Activated CD4-positive, alpha-beta T cell treated with anti-CD3 and anti-CD28 coated beads, Interleukin-10, Interleukin-2, amounts not matched to agents 100 ng/mL and 50 ng/mL, durations not matched to agents 16 hours and 8 hours (primary cell): ENCODE measurements at regions not wholly inside any gene's neighbourhood (a gene's known extent, or its start where the extent isn't known, plus 50 kb on each side); places are given as distances from the start of the nearest gene placed in this dataset.
"Not testable (repeated sequence)": the region's sequence is repeated elsewhere in the genome, so short reads cannot be mapped to it uniquely, and the experiment has no call there.

Experiments used
- DNase-seq: peaks from one replicate; pipeline ENCODE4 v3.0.0-alpha.2; 2020

- peak; percentile 40 for DNase-seq
Observed at GRCh38 chr5:99037668-99038067, 108.9 kb upstream of the CHD1 start.

- no peak for DNase-seq
Observed at GRCh38 chr5:99035942-99036341, 107.1 kb upstream of the CHD1 start.

- DNase-seq, result no peak
Observed at GRCh38 chr5:99034336-99034735, 105.5 kb upstream of the CHD1 start.

- DNase-seq, result peak; percentile 51
Observed at GRCh38 chr5:99033014-99033900, 104.5 kb upstream of the CHD1 start.

GRCh38 chr5:99032234-99033013 lies 103.6 kb upstream of the CHD1 start:
- DNase-seq, result peak; percentile 59

- DNase-seq, result no peak
Observed at GRCh38 chr5:99030906-99031440, 102.2 kb upstream of the CHD1 start.

GRCh38 chr5:99029172-99029571 lies 100.4 kb upstream of the CHD1 start:
- no peak for DNase-seq

- not testable (repeated sequence) for DNase-seq
Observed at GRCh38 chr5:99028170-99028569, 99.4 kb upstream of the CHD1 start.

- DNase-seq, result no peak
Observed at GRCh38 chr5:99025298-99026045, 96.7 kb upstream of the CHD1 start.

- no peak for DNase-seq
Observed at GRCh38 chr5:99023330-99023729, 94.5 kb upstream of the CHD1 start.

GRCh38 chr5:99022250-99022649 lies 93.4 kb upstream of the CHD1 start:
- no peak for DNase-seq

GRCh38 chr5:99020698-99021048 lies 91.9 kb upstream of the CHD1 start:
- DNase-seq, result no peak

- no peak for DNase-seq
Observed at GRCh38 chr5:99019812-99020697, 91.2 kb upstream of the CHD1 start.

GRCh38 chr5:99019254-99019653 lies 90.4 kb upstream of the CHD1 start:
- DNase-seq, result no peak

GRCh38 chr5:99010294-99010693 lies 81.5 kb upstream of the CHD1 start:
- no peak for DNase-seq

GRCh38 chr5:99008009-99008408 lies 79.2 kb upstream of the CHD1 start:
- DNase-seq, result not testable (repeated sequence)

- no peak for DNase-seq
Observed at GRCh38 chr5:99005506-99005905, 76.7 kb upstream of the CHD1 start.

- peak; percentile 51 for DNase-seq
Observed at GRCh38 chr5:99004960-99005359, 76.2 kb upstream of the CHD1 start.

- DNase-seq, result no peak
Observed at GRCh38 chr5:99000876-99001275, 72.1 kb upstream of the CHD1 start.

GRCh38 chr5:99000221-99000620 lies 71.4 kb upstream of the CHD1 start:
- DNase-seq, result no peak

- no peak for DNase-seq
Observed at GRCh38 chr5:98999631-99000030, 70.8 kb upstream of the CHD1 start.

GRCh38 chr5:98997000-98997399 lies 68.2 kb upstream of the CHD1 start:
- DNase-seq, result no peak
